PC-9 (cell line): ENCODE measurements at regions not wholly inside any gene's neighbourhood (a gene's known extent, or its start where the extent isn't known, plus 50 kb on each side); places are given as distances from the start of the nearest gene placed in this dataset.

ENCODE experiments used
- CTCF ChIP-seq: fragments of 200-600 bp; sonication (generic); conservative IDR thresholded peaks from 2 replicates; pipeline ENCODE4 v1.6.1; 2017; ENCODE audit warnings: mixed run types, antibody characterized with exemption, mild to moderate bottlenecking, moderate library complexity
- EZH2 ChIP-seq: fragments of 200-600 bp; sonication (generic); IDR thresholded peaks from 2 replicates; pipeline ENCODE4 v1.8.0; 2017; ENCODE audit warnings: antibody characterized with exemption, low read depth

- TF ChIP-seq CTCF, result no peak
- TF ChIP-seq EZH2, result no peak
Measured at GRCh38 chr15:60250316-60250715, 147.5 kb downstream of the ANXA2 start.
